ENCODE measurements at regions not wholly inside any gene's neighbourhood (a gene's known extent, or its start where the extent isn't known, plus 50 kb on each side); places are given as distances from the start of the nearest gene placed in this dataset.
A peak's percentile ranks its signal among the peaks of the same experiment; 100 is the strongest.

- Histone ChIP-seq H3K27ac (ENCODE audit: low read depth, low read length) (peak overlapping the region; percentile 76), H2AFZ (ENCODE audit: low read length) (no peak overlapping the region), H3K4me1 (ENCODE audit: insufficient read depth, low read length) (peaks cover 34% of the 10 kb centered on the region), H3K9me3 (ENCODE audit: low read depth, low read length) (no peaks in the 10 kb centered on the region), H3K4me2 (ENCODE audit: insufficient read depth, low read length) (no peak overlapping the region), H3K4me3 (ENCODE audit: insufficient read depth, low read length) (no peak overlapping the region), H3K79me2 (ENCODE audit: insufficient read depth, low read length) (no peaks in the 10 kb centered on the region), H3K36me3 (ENCODE audit: insufficient read depth, low read length) (no peaks in the 10 kb centered on the region), H3K27me3 (ENCODE audit: insufficient read depth, low read length) (no peaks in the 10 kb centered on the region), H4K20me1 (ENCODE audit: insufficient read depth, low read length) (no peaks in the 10 kb centered on the region)
- no peak for DNase-seq (ENCODE audit: insufficient read length, low spot score, missing footprints)
- no peak for TF ChIP-seq CTCF (IDR thresholded peaks at IDR 0.05; ENCODE audit: extremely low read depth, low read depth, low read length)
Observed at GRCh38 chr6:81940451-81940985, 188.0 kb upstream of the TENT5A start.

DNA sequence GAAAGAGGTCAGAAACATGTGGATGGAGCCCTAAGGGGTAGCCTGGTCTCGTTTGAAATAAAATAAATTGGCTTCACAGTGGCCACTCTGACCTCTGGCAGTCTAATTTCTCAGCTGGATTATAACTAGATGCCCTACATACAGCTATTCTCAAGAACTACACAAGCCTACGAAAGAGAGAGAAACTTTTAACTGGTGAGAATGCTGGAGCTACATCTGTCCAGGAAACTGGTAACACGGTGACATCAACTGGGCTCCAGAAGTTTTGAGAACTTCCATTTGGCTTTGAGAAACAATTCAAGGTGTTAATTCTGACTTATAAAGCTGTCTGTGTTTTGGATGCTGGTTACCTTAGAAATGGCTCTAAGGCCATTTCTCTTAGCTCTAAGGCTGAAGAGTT is 187.3 kb upstream of the TENT5A start:
- Histone ChIP-seq H3K27me3 (ENCODE audit: insufficient read depth, low read length) (no peaks in the 10 kb centered on the region), H3K27ac (ENCODE audit: low read depth, low read length) (peak overlapping the region; percentile 76), H3K4me3 (ENCODE audit: insufficient read depth, low read length) (peak overlapping the region; percentile 36), H2AFZ (ENCODE audit: low read length) (peak overlapping the region; percentile 40), H3K4me1 (ENCODE audit: insufficient read depth, low read length) (peaks cover 34% of the 10 kb centered on the region), H3K79me2 (ENCODE audit: insufficient read depth, low read length) (no peaks in the 10 kb centered on the region), H4K20me1 (ENCODE audit: insufficient read depth, low read length) (no peaks in the 10 kb centered on the region), H3K9me3 (ENCODE audit: low read depth, low read length) (no peaks in the 10 kb centered on the region), H3K36me3 (ENCODE audit: insufficient read depth, low read length) (no peaks in the 10 kb centered on the region), H3K4me2 (ENCODE audit: insufficient read depth, low read length) (peak overlapping the region; percentile 57)
- no peak for DNase-seq (ENCODE audit: insufficient read length, low spot score, missing footprints)
- TF ChIP-seq CTCF (IDR thresholded peaks at IDR 0.05; ENCODE audit: extremely low read depth, low read depth, low read length) = no peak

DNA sequence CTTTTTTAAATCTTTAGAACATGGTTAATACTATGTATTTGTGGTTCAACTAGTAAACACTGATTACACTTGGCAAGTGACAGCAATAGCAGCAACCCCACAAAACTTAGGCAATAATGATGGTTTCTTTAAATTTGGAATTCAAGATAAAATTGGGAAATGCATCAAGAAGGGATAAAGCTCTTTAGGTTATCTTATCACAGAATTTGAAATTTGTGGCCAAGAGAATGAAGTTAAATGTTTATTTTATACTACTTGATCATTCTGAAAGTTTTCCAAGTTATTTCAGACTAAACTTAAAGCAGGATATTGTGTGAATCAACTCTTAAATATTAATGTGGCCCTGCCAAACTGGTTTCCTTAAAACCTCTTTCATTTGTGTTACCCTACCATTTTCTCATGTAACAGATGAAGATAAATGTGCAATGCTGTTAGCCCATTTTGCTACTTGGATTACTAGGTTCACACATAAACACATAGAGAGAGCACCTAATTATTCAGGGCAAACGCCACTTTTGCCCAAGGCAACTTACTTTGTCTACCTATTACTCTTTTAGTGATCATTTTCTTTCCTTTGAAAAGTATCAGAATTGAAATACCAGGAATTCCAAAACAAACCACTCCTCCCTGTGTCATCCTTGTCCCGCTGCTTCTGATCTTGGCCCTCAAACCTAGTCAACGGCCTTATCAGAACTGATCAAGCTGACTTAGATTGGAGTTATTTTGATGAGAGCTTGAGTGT is 186.7 kb upstream of the TENT5A start:
- Histone ChIP-seq H4K20me1 (ENCODE audit: insufficient read depth, low read length) (no peaks in the 10 kb centered on the region), H3K4me2 (ENCODE audit: insufficient read depth, low read length) (peak overlapping the region; percentile 57), H3K27me3 (ENCODE audit: insufficient read depth, low read length) (no peaks in the 10 kb centered on the region), H3K4me3 (ENCODE audit: insufficient read depth, low read length) (peak overlapping the region; percentile 36), H2AFZ (ENCODE audit: low read length) (peak overlapping the region; percentile 40), H3K9me3 (ENCODE audit: low read depth, low read length) (no peaks in the 10 kb centered on the region), H3K27ac (ENCODE audit: low read depth, low read length) (peak overlapping the region; percentile 76), H3K36me3 (ENCODE audit: insufficient read depth, low read length) (no peaks in the 10 kb centered on the region), H3K79me2 (ENCODE audit: insufficient read depth, low read length) (no peaks in the 10 kb centered on the region), H3K4me1 (ENCODE audit: insufficient read depth, low read length) (peaks cover 34% of the 10 kb centered on the region)
- no peak for TF ChIP-seq CTCF (IDR thresholded peaks at IDR 0.05; ENCODE audit: extremely low read depth, low read depth, low read length)
- no peak for DNase-seq (ENCODE audit: insufficient read length, low spot score, missing footprints)

- no peaks in the 10 kb centered on the region for H3K27me3 ChIP-seq (ENCODE audit: insufficient read depth, low read length)
- peak overlapping the region; percentile 76 for H3K27ac ChIP-seq (ENCODE audit: low read depth, low read length)
- peak overlapping the region; percentile 57 for H3K4me2 ChIP-seq (ENCODE audit: insufficient read depth, low read length)
- no peak for DNase-seq (ENCODE audit: insufficient read length, low spot score, missing footprints)
- H2AFZ ChIP-seq (ENCODE audit: low read length) = no peak overlapping the region
- no peak overlapping the region for H3K4me3 ChIP-seq (ENCODE audit: insufficient read depth, low read length)
- H3K79me2 ChIP-seq (ENCODE audit: insufficient read depth, low read length) = no peaks in the 10 kb centered on the region
- peaks cover 36% of the 10 kb centered on the region for H3K4me1 ChIP-seq (ENCODE audit: insufficient read depth, low read length)
- H3K9me3 ChIP-seq (ENCODE audit: low read depth, low read length) = no peaks in the 10 kb centered on the region
- H4K20me1 ChIP-seq (ENCODE audit: insufficient read depth, low read length) = no peaks in the 10 kb centered on the region
- no peaks in the 10 kb centered on the region for H3K36me3 ChIP-seq (ENCODE audit: insufficient read depth, low read length)
- TF ChIP-seq CTCF (IDR thresholded peaks at IDR 0.05; ENCODE audit: extremely low read depth, low read depth, low read length) = no peak
Observed at GRCh38 chr6:81938014-81938856, 185.8 kb upstream of the TENT5A start.

All from osteoblast (primary cell).